ENCODE measurements at regions not wholly inside any gene's neighbourhood (a gene's known extent, or its start where the extent isn't known, plus 50 kb on each side); places are given as distances from the start of the nearest gene placed in this dataset.
"Not testable (repeated sequence)": the region's sequence is repeated elsewhere in the genome, so short reads cannot be mapped to it uniquely, and the experiment has no call there.

DNA sequence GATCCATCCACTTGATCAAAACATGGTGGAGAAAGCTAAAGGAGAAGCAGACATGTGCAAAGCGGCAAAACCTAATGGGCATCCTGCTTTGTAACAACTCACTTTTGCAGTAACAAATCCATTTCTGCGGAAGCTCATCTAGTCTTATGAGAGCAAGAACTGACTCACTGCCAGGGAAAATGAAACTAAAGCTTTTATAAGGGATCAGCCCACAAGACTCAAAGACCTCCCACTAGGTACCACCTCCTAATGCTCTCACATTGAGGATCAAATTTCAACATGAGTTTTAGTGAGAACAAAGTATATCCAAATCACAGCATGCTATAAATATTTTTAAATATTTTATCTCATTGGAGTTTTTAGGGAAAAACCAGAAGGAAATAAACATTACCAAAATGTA, 120.1 kb upstream of the GNAI1 start:
- POLR2A ChIA-PET = no interaction called here
- no peak for DNase-seq (ENCODE audit: extremely low spot score)
- TF ChIP-seq, protein P1, sequence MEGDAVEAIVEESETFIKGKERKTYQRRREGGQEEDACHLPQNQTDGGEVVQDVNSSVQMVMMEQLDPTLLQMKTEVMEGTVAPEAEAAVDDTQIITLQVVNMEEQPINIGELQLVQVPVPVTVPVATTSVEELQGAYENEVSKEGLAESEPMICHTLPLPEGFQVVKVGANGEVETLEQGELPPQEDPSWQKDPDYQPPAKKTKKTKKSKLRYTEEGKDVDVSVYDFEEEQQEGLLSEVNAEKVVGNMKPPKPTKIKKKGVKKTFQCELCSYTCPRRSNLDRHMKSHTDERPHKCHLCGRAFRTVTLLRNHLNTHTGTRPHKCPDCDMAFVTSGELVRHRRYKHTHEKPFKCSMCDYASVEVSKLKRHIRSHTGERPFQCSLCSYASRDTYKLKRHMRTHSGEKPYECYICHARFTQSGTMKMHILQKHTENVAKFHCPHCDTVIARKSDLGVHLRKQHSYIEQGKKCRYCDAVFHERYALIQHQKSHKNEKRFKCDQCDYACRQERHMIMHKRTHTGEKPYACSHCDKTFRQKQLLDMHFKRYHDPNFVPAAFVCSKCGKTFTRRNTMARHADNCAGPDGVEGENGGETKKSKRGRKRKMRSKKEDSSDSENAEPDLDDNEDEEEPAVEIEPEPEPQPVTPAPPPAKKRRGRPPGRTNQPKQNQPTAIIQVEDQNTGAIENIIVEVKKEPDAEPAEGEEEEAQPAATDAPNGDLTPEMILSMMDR (IDR thresholded peaks at IDR 0.05; ENCODE audit: control extremely low read depth, extremely low read depth, low read depth, missing control alignments) = no peak
- CTCF ChIA-PET = interaction anchor here (1.6 kb wide), 1 partner anchor 13 kb away, joined by 3 read pairs; no protein-coding TSS in a partner anchor

DNA sequence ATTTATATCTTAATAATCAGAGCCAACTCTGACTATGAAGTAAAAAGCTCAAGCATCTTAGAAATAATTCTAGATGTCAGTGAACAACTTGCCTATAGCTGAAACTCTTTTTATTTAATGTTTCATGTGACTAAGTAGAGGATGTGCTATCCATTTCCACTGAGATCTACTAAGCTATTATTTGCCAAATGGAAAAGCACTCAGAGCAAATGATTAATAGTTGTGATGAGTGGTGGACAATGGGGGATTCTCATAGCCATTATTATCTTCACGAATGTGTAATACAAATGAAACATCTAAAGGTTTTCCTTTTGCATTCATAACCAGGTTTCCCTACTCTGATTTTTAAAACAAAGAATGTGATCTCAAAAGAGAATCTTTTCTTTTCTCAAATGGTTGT, 126.6 kb upstream of the GNAI1 start:
- ChIA-PET POLR2A (no interaction called here), CTCF (no interaction called here)

DNA sequence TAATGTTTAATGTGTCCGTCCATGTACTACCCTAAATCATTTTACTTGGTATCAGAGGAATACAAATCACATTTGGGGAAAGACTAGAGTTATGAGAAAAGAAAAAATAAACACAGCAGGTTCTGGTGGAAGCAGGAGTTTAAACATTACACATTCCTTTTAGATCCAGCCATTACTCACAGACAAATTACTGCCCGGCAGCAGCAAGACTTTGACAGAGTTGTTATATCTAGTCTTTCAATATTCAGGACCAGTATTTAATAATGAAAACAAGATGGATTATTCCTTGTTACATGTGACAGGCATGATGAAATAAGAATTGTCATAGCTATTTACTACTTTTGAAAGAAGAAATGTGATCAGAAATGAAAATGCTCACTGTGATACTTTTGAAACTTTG, 131.8 kb upstream of the GNAI1 start:
- POLR2A ChIA-PET = no interaction called here
- CTCF ChIA-PET = interaction anchor here (1.7 kb wide), 1 partner anchor 31 kb away, joined by 3 read pairs; no protein-coding TSS in a partner anchor
- DNase-seq (ENCODE audit: extremely low spot score) = no peak
- TF ChIP-seq, protein P1 (IDR thresholded peaks at IDR 0.05; ENCODE audit: control extremely low read depth, extremely low read depth, low read depth, missing control alignments) = no peak

More for the DNA sequence above, 126.6 kb upstream of the GNAI1 start:
- DNase-seq (ENCODE audit: extremely low spot score) = no peak
- TF ChIP-seq, protein P1 (IDR thresholded peaks at IDR 0.05; ENCODE audit: control extremely low read depth, extremely low read depth, low read depth, missing control alignments) = no peak

DNA sequence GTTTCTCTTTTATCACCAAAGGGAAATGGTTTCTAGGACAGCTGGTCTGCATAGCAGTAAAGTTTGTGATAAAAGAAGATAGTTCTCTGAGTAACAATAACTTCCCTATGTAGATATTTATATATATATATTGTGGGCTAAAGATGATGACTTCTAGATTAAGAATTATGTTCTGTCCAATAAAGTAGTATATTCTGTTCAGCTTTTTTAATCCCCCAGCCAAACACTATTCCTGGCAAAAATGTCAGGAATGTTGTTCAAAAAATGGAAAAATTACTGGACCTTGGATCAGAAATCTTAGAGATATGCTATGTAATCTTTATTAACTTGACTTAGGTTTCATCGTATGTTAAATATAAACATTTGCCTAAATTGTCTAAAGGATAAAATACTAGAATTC, 136.3 kb upstream of the GNAI1 start:
- no peak for DNase-seq (ENCODE audit: extremely low spot score)
- TF ChIP-seq, protein P1 (IDR thresholded peaks at IDR 0.05; ENCODE audit: control extremely low read depth, extremely low read depth, low read depth, missing control alignments) = no peak
- CTCF ChIA-PET = no interaction called here
- POLR2A ChIA-PET = no interaction called here

DNA sequence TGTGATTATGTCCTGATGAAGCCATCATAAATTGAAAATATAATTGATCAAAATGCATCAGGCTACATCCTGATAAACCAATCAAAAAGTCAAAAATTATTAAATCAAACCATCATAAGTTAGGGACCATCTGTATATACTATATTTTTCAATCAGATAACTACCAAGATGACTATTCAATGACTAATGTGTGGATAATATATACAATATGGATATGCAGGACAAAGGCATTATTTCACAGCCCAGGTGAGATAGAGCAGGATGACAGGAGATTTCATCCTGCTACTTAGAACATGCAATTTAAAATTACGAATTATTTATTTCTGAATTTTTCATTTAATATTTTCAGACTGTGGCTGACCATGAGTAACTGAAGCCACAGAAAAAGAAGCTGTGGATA, 137.3 kb upstream of the GNAI1 start:
- ChIA-PET CTCF (no interaction called here), POLR2A (no interaction called here)

DNA sequence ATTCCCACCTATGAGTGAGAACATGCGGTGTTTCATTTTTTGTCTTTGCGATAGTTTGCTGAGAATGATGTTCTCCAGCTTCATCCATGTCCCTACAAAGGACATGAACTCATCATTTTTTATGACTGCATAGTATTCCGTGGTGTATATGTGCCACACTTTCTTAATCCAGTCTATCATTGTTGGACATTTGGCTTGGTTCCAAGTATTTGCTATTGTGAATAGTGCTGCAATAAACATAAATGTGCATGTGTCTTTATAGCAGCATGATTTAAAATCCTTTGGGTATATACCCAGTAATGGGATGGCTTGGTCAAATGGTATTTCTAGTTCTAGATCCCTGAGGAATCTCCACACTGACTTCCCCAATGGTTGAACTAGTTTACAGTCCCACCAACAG, 138.9 kb upstream of the GNAI1 start:
- POLR2A ChIA-PET; CTCF ChIA-PET; DNase-seq (ENCODE audit: extremely low spot score): not testable (repeated sequence)

More for the DNA sequence above, 137.3 kb upstream of the GNAI1 start:
- TF ChIP-seq, protein P1 (IDR thresholded peaks at IDR 0.05; ENCODE audit: control extremely low read depth, extremely low read depth, low read depth, missing control alignments) = no peak
- DNase-seq (ENCODE audit: extremely low spot score) = no peak

DNA sequence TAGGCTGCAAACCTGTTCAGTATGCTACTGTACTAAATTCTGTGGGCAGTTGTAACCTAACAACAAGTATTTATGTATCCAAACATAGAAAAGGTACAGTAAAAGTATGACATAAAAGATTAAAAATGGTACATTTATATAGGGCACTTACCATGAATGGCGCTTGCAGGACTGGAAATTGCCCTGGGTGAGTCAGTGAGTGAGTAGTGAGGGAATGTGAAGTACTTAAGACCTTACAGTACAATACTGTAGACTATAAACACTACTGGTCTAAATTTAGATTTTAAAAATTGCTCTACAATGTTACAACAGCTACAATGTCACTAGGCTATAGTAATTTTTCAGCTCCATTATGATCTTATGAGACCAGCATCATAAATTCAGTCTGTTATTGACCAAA, 146.0 kb upstream of the GNAI1 start:
- TF ChIP-seq, protein P1 (IDR thresholded peaks at IDR 0.05; ENCODE audit: control extremely low read depth, extremely low read depth, low read depth, missing control alignments) = no peak
- CTCF ChIA-PET = no interaction called here
- POLR2A ChIA-PET = no interaction called here
- no peak for DNase-seq (ENCODE audit: extremely low spot score)
